Uterus (tissue), 2 donors: ENCODE measurements at regions not wholly inside any gene's neighbourhood (a gene's known extent, or its start where the extent isn't known, plus 50 kb on each side); places are given as distances from the start of the nearest gene placed in this dataset.
A peak's percentile ranks its signal among the peaks of the same experiment; 100 is the strongest.
"Not testable (repeated sequence)": the region's sequence is repeated elsewhere in the genome, so short reads cannot be mapped to it uniquely, and the experiment has no call there.

Source experiments
- CTCF ChIP-seq, 4 experiments: fragments of 200-600 bp in 2 of 4; fragments of 450-650 bp in 2 of 4; sonication (generic) in 2 of 4; IDR thresholded peaks; one replicate each; pipeline ENCODE4 v1.5.1; 2016 to 2019; ENCODE audit warnings: antibody characterized with exemption in 4 of 4, mild to moderate bottlenecking in 2 of 4, moderate library complexity in 1 of 4
- POLR2A ChIP-seq, 2 donors: fragments of 450-650 bp; IDR thresholded peaks; one replicate each; pipeline ENCODE4 v1.6.1; 2016; ENCODE audit warnings: antibody characterized with exemption in 2 of 2, mild to moderate bottlenecking in 1 of 2, moderate library complexity in 1 of 2

GRCh38 chr20:30290361-30291063 is 967.0 kb upstream of the DEFB115 start:
- not testable (repeated sequence) for TF ChIP-seq POLR2A (IDR thresholded peaks at IDR 0.05)
- peak in 1 of 4 experiments; percentile 21 for TF ChIP-seq CTCF (IDR thresholded peaks at IDR 0.05)
